GM19455 (cell line): ENCODE measurements at regions not wholly inside any gene's neighbourhood (a gene's known extent, or its start where the extent isn't known, plus 50 kb on each side); places are given as distances from the start of the nearest gene placed in this dataset.

Experiments used
- ATAC-seq: cut with Tn5 transposase; IDR thresholded peaks from one replicate; pipeline ENCODE4 v1.9.1; 2021; ENCODE audit not compliant: unreplicated experiment

DNA sequence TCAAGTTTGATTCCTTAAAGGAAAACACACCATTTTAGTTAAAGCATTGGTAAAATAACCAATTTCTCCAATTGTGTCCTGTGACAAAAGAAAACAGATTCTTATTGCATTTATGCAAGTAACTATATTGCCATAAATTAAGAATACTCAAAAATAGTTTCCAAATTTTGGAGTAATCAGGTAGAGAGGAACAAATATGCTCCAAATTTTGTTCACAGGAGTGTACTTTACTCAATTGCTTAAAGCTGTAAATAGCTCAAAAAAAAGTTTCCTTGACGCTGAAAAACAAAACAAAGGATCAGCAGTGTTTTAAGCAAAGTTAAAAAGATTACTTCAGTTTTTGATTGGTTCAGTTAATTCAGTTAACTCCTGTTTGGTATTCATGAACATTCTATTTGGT, 52.2 kb upstream of the INHBA start:
- no peak for ATAC-seq

DNA sequence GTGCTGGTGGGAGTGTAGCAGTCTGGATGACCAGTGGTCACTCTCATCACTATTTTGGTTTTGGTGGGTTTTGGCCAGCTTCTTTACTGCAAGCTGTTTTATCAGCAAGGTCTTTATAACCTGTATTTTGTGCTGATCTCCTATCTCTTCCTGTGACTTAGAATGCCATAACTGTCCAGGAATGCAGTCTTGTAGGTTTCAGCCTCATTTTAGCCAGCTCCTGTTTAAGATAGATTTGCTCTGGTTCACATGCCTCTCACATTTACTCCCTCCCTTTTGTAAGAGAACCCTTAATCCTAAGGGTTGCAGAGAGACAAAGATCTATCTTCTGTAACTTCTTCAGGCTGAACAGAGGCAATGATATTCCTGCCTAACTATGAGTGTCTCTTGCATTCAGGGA, 51.2 kb upstream of the INHBA start:
- ATAC-seq = no peak
